OCI-LY7 (cell line): ENCODE measurements at regions not wholly inside any gene's neighbourhood (a gene's known extent, or its start where the extent isn't known, plus 50 kb on each side); places are given as distances from the start of the nearest gene placed in this dataset.
"Not testable (repeated sequence)": the region's sequence is repeated elsewhere in the genome, so short reads cannot be mapped to it uniquely, and the experiment has no call there.

ENCODE experiments used
- BruUV-seq: library from RNA; stranded (reverse); fragments of 400-500 nt; replicated peaks from 2 replicates; lab custom pipeline; 2021; lab: Mats Ljungman, UMichigan
- CTCF ChIA-PET: fragments of 300-600 bp; sonication (Branson Sonifier 250); formaldehyde crosslinking; loops from one replicate; lab custom pipeline; 2022; ENCODE audit warnings: antibody characterized with exemption; ENCODE audit not compliant: unreplicated experiment; lab: Charles Lee
- POLR2A ChIA-PET: fragments of 300-600 bp; sonication (Branson Sonifier 250); formaldehyde crosslinking; loops from one replicate; lab custom pipeline; 2022; ENCODE audit warnings: antibody characterized with exemption; lab: Charles Lee
- DNase-seq: peaks from one replicate; pipeline ENCODE4 v3.0.0-alpha.2; 2015; ENCODE audit warnings: low spot score
- H2AFZ ChIP-seq: fragments of 200-600 bp; sonication (generic), shearing (Covaris generic); 2 replicates; pipeline ENCODE4 v1.6.1; 2014; ENCODE audit warnings: mild to moderate bottlenecking, antibody characterized with exemption, low read length, moderate library complexity
- H3K27ac ChIP-seq: fragments of 200-600 bp; sonication (generic); 2 replicates; pipeline ENCODE4 v1.5.1; 2014; ENCODE audit warnings: mixed run types, low read depth, mild to moderate bottlenecking, moderate library complexity, low read length, inconsistent platforms; ENCODE audit not compliant: poor library complexity, severe bottlenecking
- H3K36me3 ChIP-seq: fragments of 200-600 bp; sonication (generic); 2 replicates; pipeline ENCODE4 v1.6.1; 2014; ENCODE audit warnings: mild to moderate bottlenecking, antibody characterized with exemption, low read length, moderate library complexity, mixed read lengths; ENCODE audit not compliant: insufficient read depth
- H3K4me1 ChIP-seq: fragments of 200-600 bp; sonication (generic); 2 replicates; pipeline ENCODE4 v1.5.1; 2014; ENCODE audit warnings: mild to moderate bottlenecking, low read length; ENCODE audit not compliant: insufficient read depth, poor library complexity, severe bottlenecking
- H3K4me2 ChIP-seq: fragments of 200-600 bp; sonication (generic); 2 replicates; pipeline ENCODE4 v1.6.1; 2014; ENCODE audit warnings: mild to moderate bottlenecking, low read length
- H3K4me3 ChIP-seq: fragments of 200-600 bp; sonication (generic); 2 replicates; pipeline ENCODE4 v1.5.1; 2014; ENCODE audit warnings: mild to moderate bottlenecking, low read depth, low read length; ENCODE audit not compliant: poor library complexity, severe bottlenecking
- H3K79me2 ChIP-seq: fragments of 200-600 bp; sonication (generic); 2 replicates; pipeline ENCODE4 v1.6.1; 2016; ENCODE audit warnings: low read depth, mild to moderate bottlenecking, low read length, moderate library complexity, mixed read lengths; ENCODE audit not compliant: insufficient read depth
- H3K9me2 ChIP-seq: fragments of 200-600 bp; sonication (generic); 2 replicates; pipeline ENCODE4 v1.6.1; 2016; ENCODE audit warnings: mild to moderate bottlenecking, low read length, mixed read lengths; ENCODE audit not compliant: insufficient read depth
- H3K9me3 ChIP-seq: fragments of 200-600 bp; sonication (generic); 2 replicates; pipeline ENCODE4 v1.6.1; 2014; ENCODE audit warnings: mild to moderate bottlenecking, mixed run types, low read length, mixed read lengths
- H4K20me1 ChIP-seq: fragments of 200-600 bp; sonication (generic); 2 replicates; pipeline ENCODE4 v1.6.1; 2014; ENCODE audit warnings: mild to moderate bottlenecking, antibody characterized with exemption, low read length, moderate library complexity, mixed read lengths; ENCODE audit not compliant: insufficient read depth
- EZH2phosphoT487 ChIP-seq: fragments of 200-600 bp; sonication (generic); IDR thresholded peaks from 2 replicates; pipeline ENCODE4 v1.6.1; 2018; ENCODE audit warnings: low read depth, borderline replicate concordance, mild to moderate bottlenecking, mixed run types, antibody characterized with exemption, low read length, moderate library complexity, mixed read lengths
- intact Hi-C: fragments of 100-400 bp; cut with micrococcal nuclease; formaldehyde crosslinking; loops from one replicate; pipeline ENCODE4 v1.10.0; 2022; ENCODE audit not compliant: unreplicated experiment
- TF ChIP-seq, protein P1 (sequence below): fragments of 200-600 bp; sonication (generic); conservative IDR thresholded peaks from 2 replicates; pipeline ENCODE4 v1.5.1; 2014; ENCODE audit warnings: mild to moderate bottlenecking, antibody characterized with exemption, low read length, moderate library complexity, mixed read lengths

DNA sequence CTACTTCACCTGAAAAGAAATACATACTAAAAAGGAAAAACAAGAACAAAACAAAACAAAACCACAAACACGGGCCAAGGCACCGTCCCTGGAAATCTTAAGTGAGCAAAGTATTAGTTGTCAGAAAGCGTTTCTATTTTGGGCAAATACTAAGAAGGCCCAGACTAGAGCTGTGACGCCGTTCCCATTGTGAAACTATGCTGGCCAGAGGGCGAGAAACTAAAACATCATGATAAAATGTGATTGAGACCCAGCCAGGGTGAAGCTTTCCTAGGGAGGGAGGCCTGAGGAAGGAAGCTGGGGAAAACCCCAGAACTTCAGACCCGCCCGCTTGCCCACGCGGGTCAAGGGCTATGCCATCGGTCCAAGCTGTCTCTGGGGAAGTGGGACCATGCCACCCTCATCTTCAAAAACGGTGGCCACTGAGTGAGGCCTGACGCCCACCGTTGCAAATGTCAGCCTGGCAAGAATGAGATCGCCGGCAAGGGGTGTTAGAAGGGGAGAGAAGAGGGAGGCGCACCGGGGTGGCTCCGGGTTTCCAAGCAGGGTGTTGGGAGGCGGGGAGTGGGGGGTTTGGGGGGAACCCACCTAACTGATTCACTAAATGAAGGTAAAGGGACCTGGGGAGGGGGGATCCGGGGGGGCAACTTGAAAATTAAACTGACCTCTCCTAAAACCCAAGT is 1950.9 kb upstream of the DEFB115 start:
- no TSS peak for BruUV-seq
- TF ChIP-seq, protein P1, sequence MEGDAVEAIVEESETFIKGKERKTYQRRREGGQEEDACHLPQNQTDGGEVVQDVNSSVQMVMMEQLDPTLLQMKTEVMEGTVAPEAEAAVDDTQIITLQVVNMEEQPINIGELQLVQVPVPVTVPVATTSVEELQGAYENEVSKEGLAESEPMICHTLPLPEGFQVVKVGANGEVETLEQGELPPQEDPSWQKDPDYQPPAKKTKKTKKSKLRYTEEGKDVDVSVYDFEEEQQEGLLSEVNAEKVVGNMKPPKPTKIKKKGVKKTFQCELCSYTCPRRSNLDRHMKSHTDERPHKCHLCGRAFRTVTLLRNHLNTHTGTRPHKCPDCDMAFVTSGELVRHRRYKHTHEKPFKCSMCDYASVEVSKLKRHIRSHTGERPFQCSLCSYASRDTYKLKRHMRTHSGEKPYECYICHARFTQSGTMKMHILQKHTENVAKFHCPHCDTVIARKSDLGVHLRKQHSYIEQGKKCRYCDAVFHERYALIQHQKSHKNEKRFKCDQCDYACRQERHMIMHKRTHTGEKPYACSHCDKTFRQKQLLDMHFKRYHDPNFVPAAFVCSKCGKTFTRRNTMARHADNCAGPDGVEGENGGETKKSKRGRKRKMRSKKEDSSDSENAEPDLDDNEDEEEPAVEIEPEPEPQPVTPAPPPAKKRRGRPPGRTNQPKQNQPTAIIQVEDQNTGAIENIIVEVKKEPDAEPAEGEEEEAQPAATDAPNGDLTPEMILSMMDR = no peak
- no peak for TF ChIP-seq EZH2phosphoT487
- no peaks in the 10 kb centered on the region for H3K36me3 ChIP-seq
- no peak overlapping the region for H3K27ac ChIP-seq
- no peak overlapping the region for H3K4me2 ChIP-seq
- H3K4me1 ChIP-seq = no peaks in the 10 kb centered on the region
- H2AFZ ChIP-seq = no peak overlapping the region
- no peaks in the 10 kb centered on the region for H3K9me2 ChIP-seq
- intact Hi-C loops = no loop called here
- H3K79me2 ChIP-seq = no peaks in the 10 kb centered on the region
- POLR2A ChIA-PET = no interaction called here
- H3K9me3 ChIP-seq = 0 out of 2 replicates have a peak, but pooled peaks cover 4% of the 10 kb centered on the region
- DNase-seq = no peak
- CTCF ChIA-PET = no interaction called here
- no peak overlapping the region for H3K4me3 ChIP-seq
- no peaks in the 10 kb centered on the region for H4K20me1 ChIP-seq

DNA sequence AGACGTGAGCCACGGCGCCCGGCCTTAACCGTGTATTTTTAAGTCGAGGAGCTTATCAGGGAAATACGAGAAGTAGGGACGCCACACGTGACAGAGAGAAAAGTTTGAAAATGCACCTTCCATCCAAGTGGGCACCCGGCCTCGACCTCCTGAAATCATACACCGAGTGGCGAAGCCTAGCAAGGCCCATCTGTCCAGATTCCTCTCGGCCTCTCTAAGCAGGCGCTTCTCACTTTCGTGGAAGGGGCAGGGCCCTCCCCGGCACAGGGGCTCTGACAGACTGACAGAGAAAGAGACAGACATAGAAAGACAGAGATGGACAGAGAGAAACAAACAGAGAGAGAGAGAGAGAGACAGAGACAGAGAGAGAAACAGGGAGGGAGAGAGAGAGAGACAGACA is 1950.0 kb upstream of the DEFB115 start:
- CTCF ChIA-PET, intact Hi-C loops, H3K79me2 ChIP-seq, POLR2A ChIA-PET, H3K36me3 ChIP-seq, H3K4me1 ChIP-seq, H3K27ac ChIP-seq, H3K9me2 ChIP-seq, H2AFZ ChIP-seq, DNase-seq, BruUV-seq, H3K4me3 ChIP-seq, H3K9me3 ChIP-seq, H3K4me2 ChIP-seq, H4K20me1 ChIP-seq: not testable (repeated sequence)

DNA sequence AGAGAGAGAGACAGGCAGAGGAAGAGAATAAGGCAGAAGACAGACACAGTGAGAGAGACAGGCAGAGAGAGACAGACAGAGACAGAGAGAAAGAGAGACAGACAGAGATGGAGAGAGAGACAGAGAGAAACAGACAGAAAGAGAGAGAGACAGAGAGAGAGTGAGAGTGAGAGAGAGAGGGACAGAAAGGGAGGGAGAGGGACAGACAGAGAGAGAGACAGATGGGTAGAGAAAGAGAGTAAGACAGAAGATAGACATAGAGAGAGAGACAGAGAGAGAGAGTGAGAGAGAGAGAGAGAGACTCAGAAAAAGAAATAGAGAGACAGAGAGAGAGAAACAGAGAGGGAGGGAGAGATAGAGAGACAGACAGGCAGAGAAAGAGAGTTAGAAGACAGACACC is 1948.5 kb upstream of the DEFB115 start:
- BruUV-seq, H3K36me3 ChIP-seq, H2AFZ ChIP-seq, H3K4me1 ChIP-seq, intact Hi-C loops, H3K27ac ChIP-seq, H3K4me3 ChIP-seq, DNase-seq, H3K4me2 ChIP-seq, H4K20me1 ChIP-seq, H3K9me2 ChIP-seq, POLR2A ChIA-PET, H3K9me3 ChIP-seq, CTCF ChIA-PET, H3K79me2 ChIP-seq: not testable (repeated sequence)

DNA sequence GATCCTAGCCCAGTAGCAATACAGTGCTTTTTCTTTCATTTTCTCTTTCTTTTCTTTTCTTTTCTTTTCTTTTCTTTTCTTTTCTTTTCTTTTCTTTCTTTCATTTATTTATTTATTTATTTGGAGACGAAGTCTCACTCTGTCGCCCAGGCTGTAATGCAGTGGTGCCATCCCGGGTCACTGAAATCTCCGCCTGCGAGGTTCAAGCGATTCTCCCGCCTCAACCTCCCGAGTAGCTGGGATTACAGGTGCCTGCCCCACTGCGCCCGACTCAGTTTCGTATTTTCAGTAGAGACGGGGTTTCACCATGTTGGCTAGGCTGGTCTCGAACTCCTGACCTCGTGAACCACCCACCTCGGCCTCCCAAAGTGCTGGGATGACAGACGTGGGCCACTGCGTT is 1948.0 kb upstream of the DEFB115 start:
- intact Hi-C loops, H3K4me3 ChIP-seq, H3K4me1 ChIP-seq, CTCF ChIA-PET, BruUV-seq, H3K27ac ChIP-seq, H3K9me2 ChIP-seq, H3K4me2 ChIP-seq, H4K20me1 ChIP-seq, H2AFZ ChIP-seq, POLR2A ChIA-PET, H3K9me3 ChIP-seq, H3K36me3 ChIP-seq, DNase-seq, H3K79me2 ChIP-seq: not testable (repeated sequence)

DNA sequence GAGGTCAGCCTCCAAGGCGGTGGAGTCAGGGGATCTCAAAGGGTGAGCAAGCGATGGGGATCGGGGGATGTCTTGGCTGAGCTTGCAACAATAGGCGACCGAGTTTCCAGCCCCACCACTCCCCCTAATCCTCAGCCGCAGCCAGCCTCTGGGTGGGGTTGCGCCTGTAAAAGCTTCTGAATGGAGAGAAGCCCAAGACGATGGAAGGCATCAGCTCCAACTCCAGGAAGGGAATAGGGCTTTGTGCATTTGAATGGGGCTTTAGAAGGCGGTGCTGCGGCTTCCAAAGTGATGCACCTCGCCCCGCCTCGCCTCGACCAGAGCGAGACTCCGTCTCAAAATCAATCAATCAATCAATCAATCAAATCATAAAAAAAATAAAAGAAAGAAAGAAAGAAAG is 1946.4 kb upstream of the DEFB115 start:
- H3K4me2 ChIP-seq, CTCF ChIA-PET, H3K9me2 ChIP-seq, H3K79me2 ChIP-seq, H3K27ac ChIP-seq, POLR2A ChIA-PET, DNase-seq, intact Hi-C loops, H4K20me1 ChIP-seq, H3K4me1 ChIP-seq, H2AFZ ChIP-seq, H3K4me3 ChIP-seq, BruUV-seq, H3K36me3 ChIP-seq, H3K9me3 ChIP-seq: not testable (repeated sequence)

DNA sequence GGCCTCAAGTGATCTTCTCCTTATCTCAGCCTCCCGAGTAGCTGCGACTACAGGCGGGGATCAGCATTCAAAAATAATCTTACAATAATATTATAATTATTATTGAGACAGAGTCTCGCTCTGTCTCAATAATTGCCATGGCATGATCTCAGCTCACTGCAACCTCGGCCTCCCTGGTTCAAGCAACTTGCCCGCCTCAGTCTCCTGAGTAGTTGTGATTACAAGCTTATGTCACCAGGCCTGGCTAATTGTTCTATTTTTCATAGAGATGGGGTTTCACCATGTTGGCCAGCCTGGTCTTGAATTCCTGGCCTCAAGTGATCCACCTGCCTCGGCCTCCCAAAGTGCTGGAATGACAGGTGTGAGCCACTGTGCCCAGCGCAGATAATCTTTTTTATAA is 1944.8 kb upstream of the DEFB115 start:
- CTCF ChIA-PET = not testable (repeated sequence)

More for the DNA sequence above, 1944.8 kb upstream of the DEFB115 start:
- POLR2A ChIA-PET, H3K4me2 ChIP-seq, H4K20me1 ChIP-seq, DNase-seq, H3K36me3 ChIP-seq, H3K79me2 ChIP-seq, BruUV-seq, H3K9me3 ChIP-seq, intact Hi-C loops, H3K9me2 ChIP-seq, H3K27ac ChIP-seq, H2AFZ ChIP-seq, H3K4me3 ChIP-seq, H3K4me1 ChIP-seq: not testable (repeated sequence)
